Glomerular visceral epithelial cell (primary cell): ENCODE measurements at regions not wholly inside any gene's neighbourhood (a gene's known extent, or its start where the extent isn't known, plus 50 kb on each side); places are given as distances from the start of the nearest gene placed in this dataset.

ENCODE experiments used
- DNase-seq: peaks from one replicate; pipeline ENCODE4 v3.0.0-alpha.2; 2016; ENCODE audit errors: extremely low spot score

- no peak for DNase-seq
These were observed 515.7 kb downstream of the TBC1D4 start for GRCh38 chr13:74966275-74966674.

DNA sequence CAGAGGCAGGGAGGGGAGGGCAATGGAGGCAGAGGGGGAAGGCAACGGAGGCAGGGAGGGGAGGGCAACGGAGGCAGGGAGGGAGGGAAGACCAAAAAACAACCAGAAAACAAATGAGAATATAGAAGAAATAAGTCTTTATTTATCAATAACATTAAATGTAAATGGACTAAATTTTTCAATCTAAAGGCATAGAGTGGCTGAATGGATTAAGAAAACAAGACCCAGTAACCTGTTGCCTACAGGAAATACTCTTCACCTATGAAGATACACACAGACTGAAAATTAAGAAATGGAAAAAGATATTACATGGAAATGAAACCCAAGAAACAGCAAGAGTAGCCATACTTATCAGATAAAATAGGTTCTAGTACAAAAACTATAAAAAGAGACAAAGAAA lies 536.3 kb downstream of the TBC1D4 start:
- no peak for DNase-seq

DNA sequence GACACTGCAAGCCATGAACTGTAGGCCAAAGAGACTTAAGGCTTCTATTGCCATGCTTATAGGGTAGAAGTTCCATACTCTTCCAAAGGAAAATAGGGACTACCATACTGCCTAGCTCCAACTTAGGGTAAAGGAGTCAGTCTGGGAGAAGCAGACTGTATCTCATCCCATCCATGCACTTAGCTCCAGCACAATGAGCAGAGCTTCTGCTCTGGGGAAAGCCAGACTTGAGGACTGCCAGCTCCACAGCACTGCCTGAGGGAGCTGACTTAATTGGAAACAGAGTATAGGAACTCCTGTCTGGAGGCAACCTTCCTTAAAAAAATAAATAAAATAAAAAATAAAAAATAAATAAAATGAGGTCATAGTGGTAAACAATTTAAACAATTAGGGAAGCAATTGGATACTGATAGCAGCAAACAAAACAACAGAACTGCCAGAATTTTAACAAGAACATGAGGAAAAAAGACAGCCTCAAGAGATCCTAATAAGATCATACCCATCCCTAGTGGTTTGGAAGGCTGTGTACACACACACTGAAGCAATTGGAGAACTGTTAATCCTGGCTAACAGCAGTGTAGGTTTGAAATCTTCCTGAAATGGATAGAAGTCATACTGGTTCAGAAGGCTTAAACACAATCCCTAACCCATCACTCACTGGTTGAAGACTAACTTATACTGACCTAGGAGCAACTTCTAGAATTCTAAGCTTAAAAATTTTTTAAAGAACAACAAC lies 550.1 kb downstream of the TBC1D4 start:
- no peak for DNase-seq

DNA sequence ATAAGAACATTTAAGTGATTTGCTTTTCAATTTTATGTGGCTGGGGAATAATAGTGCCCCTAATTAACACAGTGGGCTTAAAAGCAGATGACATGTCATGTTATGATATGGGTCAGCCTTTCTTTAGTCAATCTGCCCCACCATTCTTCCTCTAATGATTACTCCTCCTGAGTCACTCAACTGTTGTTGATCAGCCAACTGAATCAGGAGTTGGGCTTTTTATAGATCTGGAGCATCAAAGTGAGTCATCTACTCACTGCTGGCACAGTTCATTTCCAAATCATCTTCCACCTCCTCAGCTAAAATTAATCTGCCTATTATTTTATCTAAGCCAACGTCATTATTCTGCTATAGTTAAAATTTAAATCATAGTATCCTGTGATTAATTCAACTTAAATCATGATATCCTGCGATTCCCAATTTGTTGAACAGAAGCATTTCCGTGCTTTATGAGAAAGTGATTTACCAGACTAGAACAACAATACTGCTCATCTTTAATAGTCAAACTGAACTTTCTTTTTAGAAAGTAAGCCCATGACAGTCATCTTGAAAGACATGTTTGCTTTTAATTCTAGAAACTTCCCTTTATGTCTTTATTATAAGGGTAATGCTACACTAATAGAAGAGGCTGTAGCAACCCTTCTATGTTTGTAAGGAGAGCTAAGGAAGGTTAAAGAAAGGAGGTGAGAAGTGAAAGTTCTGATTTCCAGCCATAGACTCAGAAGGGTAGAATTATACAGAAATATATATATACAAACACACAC lies 551.4 kb downstream of the TBC1D4 start:
- DNase-seq, result peak; percentile 56

DNA sequence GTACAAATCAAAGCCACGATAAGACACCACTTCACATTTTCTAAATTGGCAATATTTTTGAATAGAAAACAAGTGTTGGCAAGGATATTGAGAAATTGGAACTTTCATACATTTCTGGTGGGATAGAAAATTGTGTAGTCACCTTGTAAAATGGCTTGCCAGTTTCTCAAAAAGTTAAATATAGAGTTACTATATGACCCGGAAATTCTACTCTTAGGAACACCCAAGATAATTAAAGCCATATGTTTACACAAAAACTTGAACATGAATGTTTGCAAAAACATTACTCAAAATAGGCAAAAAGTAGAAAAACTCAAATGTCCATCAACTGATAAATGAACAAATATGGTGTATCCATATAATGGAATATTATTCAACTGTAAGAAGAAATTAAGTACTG lies 552.5 kb downstream of the TBC1D4 start:
- no peak for DNase-seq

DNA sequence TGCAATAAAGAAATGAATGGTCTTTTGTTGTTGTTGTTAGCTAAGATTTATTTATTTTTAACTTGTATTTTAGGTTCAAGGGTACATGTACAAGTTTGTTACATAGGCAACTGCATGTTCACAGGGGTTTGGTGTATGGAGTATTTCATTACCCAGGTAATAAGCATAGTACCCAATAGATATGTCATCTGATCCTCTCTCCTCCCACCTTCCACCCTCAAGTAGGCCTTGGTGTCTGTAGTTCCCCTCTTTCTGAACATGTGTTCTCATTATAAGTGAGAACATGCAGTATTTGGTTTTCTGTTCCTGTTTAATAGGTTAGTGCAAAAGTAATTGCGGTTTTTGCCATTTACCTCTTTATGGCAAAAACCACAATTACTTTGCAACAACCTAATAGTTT lies 554.1 kb downstream of the TBC1D4 start:
- DNase-seq, result no peak

DNA sequence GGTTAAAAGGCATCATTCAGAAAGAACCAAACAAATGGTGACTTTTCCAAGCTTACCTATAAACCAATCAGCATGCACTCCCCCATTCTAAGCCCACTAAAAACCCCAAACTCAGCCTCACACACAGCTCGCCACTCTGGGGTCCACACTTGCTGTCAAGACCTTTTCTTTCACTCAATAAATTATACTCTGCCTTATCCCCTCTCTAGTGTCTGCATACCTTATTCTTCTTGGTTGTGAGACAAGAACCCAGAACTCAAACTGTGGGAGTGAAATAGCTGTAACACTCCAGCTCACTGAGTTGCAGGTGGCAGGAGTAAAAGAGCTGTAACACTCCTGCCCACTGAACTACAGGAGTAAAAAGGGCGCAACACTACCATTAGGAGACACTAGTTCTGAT lies 559.0 kb downstream of the TBC1D4 start:
- DNase-seq, result no peak

DNA sequence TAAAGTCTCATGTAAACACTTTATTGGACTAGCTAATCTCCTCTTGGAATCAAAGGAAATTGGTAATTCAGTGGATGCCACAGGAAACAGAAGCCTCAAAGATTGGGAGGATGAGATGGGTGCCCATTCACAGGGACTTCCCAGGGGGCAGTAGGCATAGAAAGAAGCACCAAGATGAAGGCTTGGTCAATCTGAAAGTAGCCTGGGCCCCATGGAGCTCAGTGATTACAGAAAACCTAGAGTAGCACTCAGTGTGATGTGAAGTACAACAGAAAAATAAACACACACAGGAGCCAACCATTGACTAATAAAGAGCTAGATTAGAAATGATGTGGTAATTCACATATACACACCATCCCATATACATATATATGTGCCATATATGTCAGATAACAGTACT lies 560.6 kb downstream of the TBC1D4 start:
- DNase-seq, result no peak

DNA sequence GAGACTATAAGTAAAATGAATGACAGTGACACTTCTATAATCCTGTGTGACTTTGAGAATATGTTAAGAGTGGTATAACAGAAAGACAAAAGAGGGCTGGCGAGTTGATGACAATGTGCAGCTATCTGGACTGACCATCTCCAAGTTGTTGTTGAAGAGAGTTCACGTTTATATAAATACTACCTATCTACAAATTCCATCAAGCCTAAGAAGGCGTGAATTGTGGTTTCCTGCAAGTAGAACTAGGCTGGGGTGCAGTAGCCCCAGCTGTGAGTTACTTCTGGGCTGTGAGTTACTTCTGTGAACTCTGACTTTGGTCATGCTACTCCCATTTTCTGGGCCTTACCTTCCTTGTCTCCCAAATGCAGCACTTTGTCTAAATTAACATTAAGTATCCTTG lies 561.0 kb downstream of the TBC1D4 start:
- DNase-seq, result no peak

GRCh38 chr13:74920361-74920760 lies 561.6 kb downstream of the TBC1D4 start:
- no peak for DNase-seq

GRCh38 chr13:74919914-74920313 lies 562.1 kb downstream of the TBC1D4 start:
- DNase-seq, result no peak

- DNase-seq, result no peak
These were observed 569.1 kb downstream of the TBC1D4 start for GRCh38 chr13:74912898-74913297.

DNA sequence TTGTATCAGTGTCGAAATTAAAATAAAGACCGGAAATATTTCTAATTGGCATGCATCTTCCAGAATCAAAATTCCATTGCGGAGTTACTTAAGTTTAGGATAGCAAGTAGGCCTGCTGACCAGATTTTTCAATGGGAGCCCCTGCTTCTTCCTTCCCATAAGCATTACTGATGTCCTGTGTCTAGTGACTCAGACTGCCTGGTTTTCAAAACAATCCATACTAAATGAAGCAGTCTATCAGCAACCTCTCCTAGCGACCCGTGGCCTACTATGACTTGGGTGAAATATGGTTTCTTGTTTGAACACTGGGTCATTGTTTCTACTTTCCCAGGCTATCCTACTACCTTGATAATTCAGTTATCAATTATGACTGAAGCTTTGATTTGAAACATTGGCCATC lies 571.6 kb downstream of the TBC1D4 start:
- no peak for DNase-seq

- DNase-seq, result no peak
These were observed 574.2 kb downstream of the TBC1D4 start for GRCh38 chr13:74907788-74908187.

- DNase-seq, result no peak
These were observed 577.4 kb downstream of the TBC1D4 start for GRCh38 chr13:74904556-74904955.

- no peak for DNase-seq
These were observed 586.8 kb downstream of the TBC1D4 start for GRCh38 chr13:74895042-74895796.

- DNase-seq, result no peak
These were observed 589.9 kb downstream of the TBC1D4 start for GRCh38 chr13:74892096-74892495.

DNA sequence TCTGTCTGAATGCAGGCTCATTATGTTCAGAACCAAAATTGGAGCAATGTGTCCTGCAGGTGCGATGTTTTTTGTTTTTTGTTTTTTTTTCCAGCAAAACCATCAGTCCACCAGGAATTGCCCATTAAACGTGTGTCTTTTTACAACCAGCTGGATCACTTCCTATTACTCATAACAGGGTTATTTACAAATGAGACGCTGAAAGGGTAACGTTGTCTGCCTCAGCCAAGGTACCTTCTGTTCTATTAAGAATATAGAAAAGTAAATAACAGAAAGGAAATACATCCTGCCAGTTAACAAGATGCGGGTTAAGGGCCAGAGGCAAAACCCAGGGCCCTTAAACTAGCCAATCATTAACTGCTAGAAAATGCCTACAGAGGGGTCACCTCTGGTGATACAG lies 590.4 kb downstream of the TBC1D4 start:
- DNase-seq, result peak; percentile 27

GRCh38 chr13:74889321-74889720 lies 592.6 kb downstream of the TBC1D4 start:
- DNase-seq, result peak; percentile 22

GRCh38 chr13:74886502-74886901 lies 595.5 kb downstream of the TBC1D4 start:
- no peak for DNase-seq

DNA sequence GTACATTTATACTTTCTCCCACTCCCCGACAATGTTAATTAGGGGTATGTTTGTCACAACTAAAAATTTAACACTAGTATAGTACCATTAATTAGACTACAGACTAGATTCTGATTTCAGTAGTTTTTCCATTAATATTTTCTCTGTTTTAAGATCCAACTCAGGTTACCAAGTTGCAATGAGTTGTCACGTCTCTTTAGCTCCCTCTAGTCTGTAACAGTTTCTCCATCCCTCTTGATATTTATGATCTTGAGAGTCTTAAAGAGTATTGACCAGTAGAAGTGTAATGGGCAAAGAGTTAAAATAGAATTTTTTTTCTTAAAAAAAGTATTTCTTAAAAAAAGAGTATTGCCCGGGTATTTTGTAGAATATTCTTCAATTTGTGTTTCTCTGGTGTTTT lies 598.1 kb downstream of the TBC1D4 start:
- DNase-seq, result no peak

DNA sequence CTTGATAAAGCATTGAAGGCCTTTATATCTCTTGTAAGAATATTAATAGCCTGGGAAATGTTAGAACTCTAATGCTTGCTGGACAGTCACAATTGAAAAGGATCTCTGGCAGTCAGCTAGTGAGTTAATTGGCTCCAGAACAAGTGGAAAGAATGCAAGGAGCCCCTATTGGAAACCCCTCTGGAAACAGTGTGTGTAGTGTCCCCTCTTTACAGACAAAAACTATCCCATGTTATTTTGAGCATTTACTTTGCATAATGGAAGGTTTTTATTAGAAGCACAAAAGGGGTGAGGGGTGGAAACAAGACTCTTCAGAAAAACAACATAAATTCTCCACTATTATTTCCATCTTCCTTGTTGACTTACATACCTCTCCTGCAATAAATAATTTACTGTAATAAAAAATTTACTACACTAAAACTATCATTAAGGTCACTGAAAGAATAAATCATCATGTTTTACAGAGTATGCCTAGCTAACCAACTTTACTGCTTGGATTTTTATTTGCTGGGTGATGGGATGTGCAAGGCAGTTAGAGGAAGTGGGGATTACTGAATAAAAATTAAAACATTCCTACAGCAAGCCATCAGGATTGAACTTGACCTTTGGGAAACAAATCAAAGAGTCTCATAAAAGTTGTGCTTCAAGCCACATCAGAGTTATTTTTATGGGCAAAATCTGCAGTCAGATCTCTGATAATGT lies 610.4 kb downstream of the TBC1D4 start:
- DNase-seq, result no peak
